PC-9 (cell line): ENCODE measurements at regions not wholly inside any gene's neighbourhood (a gene's known extent, or its start where the extent isn't known, plus 50 kb on each side); places are given as distances from the start of the nearest gene placed in this dataset.
A peak's percentile ranks its signal among the peaks of the same experiment; 100 is the strongest.

Experiments
- BruUV-seq: library from RNA; stranded (reverse); fragments of 400-500 nt; replicated peaks from 2 replicates; lab custom pipeline; 2021; lab: Mats Ljungman, UMichigan
- CTCF ChIA-PET: fragments of 300-600 bp; sonication (Branson Sonifier 250); formaldehyde crosslinking; loops from one replicate; lab custom pipeline; 2022; ENCODE audit warnings: antibody characterized with exemption; lab: Charles Lee
- POLR2A ChIA-PET: fragments of 300-600 bp; sonication (Branson Sonifier 250); formaldehyde crosslinking; loops from one replicate; lab custom pipeline; 2022; ENCODE audit warnings: antibody characterized with exemption; ENCODE audit not compliant: unreplicated experiment; lab: Charles Lee
- DNase-seq, 2 experiments: peaks; one replicate each; pipeline versions ENCODE4 v3.0.0 to v3.0.0-alpha.2; 2015 to 2022; ENCODE audit warnings: mixed read lengths in 1 of 2
- H2AFZ ChIP-seq: fragments of 200-600 bp; sonication (generic); 2 replicates; pipeline ENCODE4 v1.8.1; 2017; ENCODE audit warnings: antibody characterized with exemption
- H3F3A ChIP-seq: fragments of 200-600 bp; sonication (generic); 2 replicates; pipeline ENCODE4 v1.8.1; 2017; ENCODE audit warnings: antibody characterized with exemption, mild to moderate bottlenecking, low read depth; ENCODE audit not compliant: insufficient read depth
- H3K27ac ChIP-seq: fragments of 200-600 bp; sonication (generic); 2 replicates; pipeline ENCODE4 v1.6.1; 2016; ENCODE audit warnings: mixed run types
- H3K27me3 ChIP-seq: fragments of 200-600 bp; sonication (generic); 2 replicates; pipeline ENCODE4 v1.6.1; 2016; ENCODE audit warnings: low read depth, mixed run types; ENCODE audit not compliant: insufficient read depth
- H3K36me3 ChIP-seq: fragments of 200-600 bp; sonication (generic); 2 replicates; pipeline ENCODE4 v1.6.1; 2016; ENCODE audit warnings: low read depth, mixed run types
- H3K4me1 ChIP-seq: fragments of 200-600 bp; sonication (generic); replicated peaks from 2 replicates; pipeline ENCODE4 v1.6.1; 2016; ENCODE audit warnings: mixed run types; ENCODE audit not compliant: insufficient read depth
- H3K4me2 ChIP-seq: fragments of 200-600 bp; sonication (generic); 2 replicates; pipeline ENCODE4 v1.6.1; 2017; ENCODE audit warnings: mixed run types
- H3K4me3 ChIP-seq: fragments of 200-600 bp; sonication (generic); 2 replicates; pipeline ENCODE4 v1.6.1; 2016; ENCODE audit warnings: mixed run types
- H3K79me2 ChIP-seq: fragments of 200-600 bp; sonication (generic); 2 replicates; pipeline ENCODE4 v1.6.1; 2017; ENCODE audit warnings: low read depth, mixed run types
- H3K9me2 ChIP-seq: fragments of 200-600 bp; sonication (generic); 2 replicates; pipeline ENCODE4 v1.8.1; 2017; ENCODE audit warnings: mild to moderate bottlenecking; ENCODE audit not compliant: insufficient read depth
- H3K9me3 ChIP-seq: fragments of 200-600 bp; sonication (generic); 2 replicates; pipeline ENCODE4 v1.8.1; 2016; ENCODE audit warnings: low read depth; ENCODE audit not compliant: insufficient read depth
- H4K20me1 ChIP-seq: fragments of 200-600 bp; sonication (generic); 2 replicates; pipeline ENCODE4 v1.8.1; 2017; ENCODE audit not compliant: insufficient read depth
- EZH2 ChIP-seq: fragments of 200-600 bp; sonication (generic); IDR thresholded peaks from 2 replicates; pipeline ENCODE4 v1.8.0; 2017; ENCODE audit warnings: antibody characterized with exemption, low read depth
- intact Hi-C: fragments of 100-400 bp; cut with micrococcal nuclease; formaldehyde crosslinking; loops from one replicate; pipeline ENCODE4 v1.10.0; 2022; ENCODE audit not compliant: unreplicated experiment
- TF ChIP-seq, protein P1 (sequence below): fragments of 200-600 bp; sonication (generic); conservative IDR thresholded peaks from 2 replicates; pipeline ENCODE4 v1.6.1; 2017; ENCODE audit warnings: mixed run types, antibody characterized with exemption, mild to moderate bottlenecking, moderate library complexity

DNA sequence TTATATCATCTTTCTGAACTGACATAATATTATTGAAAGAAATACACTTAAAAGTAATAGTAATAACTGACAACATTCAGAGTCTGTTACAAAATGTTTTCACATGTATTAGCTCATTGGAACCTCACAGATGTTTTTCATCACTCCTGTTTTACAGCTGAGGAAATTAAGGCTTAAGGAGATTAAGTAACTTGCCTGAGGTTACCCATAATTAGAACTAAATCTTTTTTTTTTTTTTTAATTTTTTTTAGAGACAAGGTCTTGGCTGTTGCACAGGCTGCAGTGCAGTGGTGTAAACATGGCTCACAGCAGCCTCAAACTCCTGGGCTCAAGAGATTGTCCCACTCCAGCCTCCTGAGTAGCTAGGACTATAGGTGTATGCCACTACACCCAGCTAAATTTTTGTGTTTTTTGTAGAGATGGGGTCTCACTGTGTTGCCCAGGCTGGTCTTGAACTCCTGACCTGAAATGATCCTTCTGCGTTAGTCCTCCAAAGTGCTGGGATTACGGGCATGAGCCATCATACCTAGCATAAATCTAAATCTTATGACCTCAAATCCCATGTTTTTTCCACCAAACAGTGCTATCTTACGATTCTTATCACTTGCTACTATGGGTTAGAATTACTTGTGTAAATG is 64.7 kb upstream of the MACF1 start:
- no peak overlapping the region for H3K4me2 ChIP-seq
- no TSS peak for BruUV-seq
- no peaks in the 10 kb centered on the region for H4K20me1 ChIP-seq
- no peak for TF ChIP-seq EZH2
- TF ChIP-seq, protein P1, sequence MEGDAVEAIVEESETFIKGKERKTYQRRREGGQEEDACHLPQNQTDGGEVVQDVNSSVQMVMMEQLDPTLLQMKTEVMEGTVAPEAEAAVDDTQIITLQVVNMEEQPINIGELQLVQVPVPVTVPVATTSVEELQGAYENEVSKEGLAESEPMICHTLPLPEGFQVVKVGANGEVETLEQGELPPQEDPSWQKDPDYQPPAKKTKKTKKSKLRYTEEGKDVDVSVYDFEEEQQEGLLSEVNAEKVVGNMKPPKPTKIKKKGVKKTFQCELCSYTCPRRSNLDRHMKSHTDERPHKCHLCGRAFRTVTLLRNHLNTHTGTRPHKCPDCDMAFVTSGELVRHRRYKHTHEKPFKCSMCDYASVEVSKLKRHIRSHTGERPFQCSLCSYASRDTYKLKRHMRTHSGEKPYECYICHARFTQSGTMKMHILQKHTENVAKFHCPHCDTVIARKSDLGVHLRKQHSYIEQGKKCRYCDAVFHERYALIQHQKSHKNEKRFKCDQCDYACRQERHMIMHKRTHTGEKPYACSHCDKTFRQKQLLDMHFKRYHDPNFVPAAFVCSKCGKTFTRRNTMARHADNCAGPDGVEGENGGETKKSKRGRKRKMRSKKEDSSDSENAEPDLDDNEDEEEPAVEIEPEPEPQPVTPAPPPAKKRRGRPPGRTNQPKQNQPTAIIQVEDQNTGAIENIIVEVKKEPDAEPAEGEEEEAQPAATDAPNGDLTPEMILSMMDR: no peak
- intact Hi-C loops: loop anchor here (10.0 kb wide), 1 partner anchor 115 kb away; no protein-coding TSS in a partner anchor
- H3K4me3 ChIP-seq: no peak overlapping the region
- H3K27me3 ChIP-seq: no peaks in the 10 kb centered on the region
- ChIA-PET CTCF (interaction anchor here (0.6 to 1.0 kb wide), 3 partner anchors 18 to 1304 kb away, joined by 3 to 6 read pairs (median 3); no protein-coding TSS in a partner anchor), POLR2A (interaction anchor here (0.7 kb wide), 2 partner anchors 18 to 448 kb away, joined by 3 to 15 read pairs; no protein-coding TSS in a partner anchor)
- no peak overlapping the region for H2AFZ ChIP-seq
- H3K9me3 ChIP-seq: no peaks in the 10 kb centered on the region
- H3K79me2 ChIP-seq: peaks cover 62% of the 10 kb centered on the region
- no peak for DNase-seq
- peaks cover 25% of the 10 kb centered on the region for H3F3A ChIP-seq
- H3K4me1 ChIP-seq: peaks cover 27% of the 10 kb centered on the region
- no peaks in the 10 kb centered on the region for H3K9me2 ChIP-seq
- H3K36me3 ChIP-seq: no peaks in the 10 kb centered on the region
- no peak overlapping the region for H3K27ac ChIP-seq

DNA sequence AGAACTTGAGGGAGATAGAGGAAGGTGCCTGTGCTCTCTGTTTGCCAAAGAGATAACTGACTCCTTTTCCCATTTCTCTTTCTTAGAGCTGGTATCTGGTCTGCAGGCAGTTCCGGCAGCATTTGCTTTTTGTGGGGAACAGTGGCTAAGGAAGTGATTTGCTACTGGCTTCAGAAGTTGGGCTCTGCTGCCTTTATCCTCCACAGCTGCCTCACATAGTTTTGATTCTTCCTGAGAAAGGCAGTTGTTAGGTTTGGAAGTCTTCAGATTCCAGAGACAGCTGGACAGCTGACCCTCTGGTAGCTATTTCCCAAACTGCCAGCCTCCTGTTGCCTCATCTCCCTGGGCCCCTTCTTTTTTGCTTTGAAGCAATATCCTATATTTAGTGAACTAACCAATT is 62.6 kb upstream of the MACF1 start:
- ChIA-PET CTCF (interaction anchor here (0.5 to 1.5 kb wide), 7 partner anchors 9 to 400 kb away, joined by 3 to 10 read pairs (median 4); no protein-coding TSS in a partner anchor), POLR2A (interaction anchor here (0.5 to 1.2 kb wide), 5 partner anchors 14 to 1667 kb away, joined by 4 to 10 read pairs (median 8); no protein-coding TSS in a partner anchor)
- TF ChIP-seq EZH2: no peak
- DNase-seq: peak in 1 of 2 experiments; percentile 40
- Histone ChIP-seq H3F3A (peaks cover 36% of the 10 kb centered on the region), H2AFZ (no peak overlapping the region), H3K9me2 (no peaks in the 10 kb centered on the region), H3K4me3 (no peak overlapping the region), H3K79me2 (peaks cover 50% of the 10 kb centered on the region), H4K20me1 (no peaks in the 10 kb centered on the region), H3K4me2 (peak overlapping the region; percentile 8; the same call in 1 of the 2 replicates), H3K4me1 (peaks cover 26% of the 10 kb centered on the region), H3K27me3 (no peaks in the 10 kb centered on the region), H3K9me3 (no peaks in the 10 kb centered on the region), H3K36me3 (no peaks in the 10 kb centered on the region), H3K27ac (peak overlapping the region; percentile 43)
- BruUV-seq: no TSS peak
- intact Hi-C loops: loop anchor here (1.0 to 2.0 kb wide), 4 partner anchors 17 to 47 kb away; no protein-coding TSS in a partner anchor

DNA sequence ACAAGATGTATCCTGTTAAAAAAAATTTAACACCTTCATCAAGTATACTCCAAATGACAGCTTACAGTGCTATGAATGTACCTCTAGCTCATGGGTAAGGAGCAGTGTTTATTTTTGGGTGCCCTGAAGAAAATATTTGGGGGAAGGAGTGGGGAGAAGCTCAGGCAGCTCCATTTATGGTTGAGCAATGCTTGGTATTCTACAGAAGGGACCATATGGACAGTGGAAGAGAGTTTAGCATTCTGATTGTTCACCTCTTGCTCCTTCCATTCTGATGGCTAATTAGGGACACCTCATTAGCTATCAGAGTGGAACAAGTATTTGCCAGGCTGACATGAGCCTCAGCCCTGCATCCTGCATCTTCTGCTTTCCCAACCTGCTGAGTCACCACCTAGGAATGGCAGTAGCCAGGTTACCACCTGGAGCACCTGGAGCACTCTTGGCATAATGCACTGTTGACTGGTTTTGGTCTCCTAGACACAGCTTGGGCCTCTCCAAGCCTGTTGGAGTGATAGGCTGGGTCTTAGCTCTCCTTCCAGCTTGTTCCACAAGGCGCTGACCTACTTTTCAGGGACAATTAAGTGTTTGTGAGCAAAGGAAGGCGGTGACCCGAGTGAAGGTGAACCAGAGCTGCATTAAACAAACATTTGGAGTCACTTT is 62.0 kb upstream of the MACF1 start:
- no peak overlapping the region for H2AFZ ChIP-seq
- H3K9me3 ChIP-seq: no peaks in the 10 kb centered on the region
- no peaks in the 10 kb centered on the region for H4K20me1 ChIP-seq
- H3K36me3 ChIP-seq: no peaks in the 10 kb centered on the region
- peaks cover 36% of the 10 kb centered on the region for H3F3A ChIP-seq
- no peaks in the 10 kb centered on the region for H3K9me2 ChIP-seq
- no peak overlapping the region for H3K4me3 ChIP-seq
- BruUV-seq: no TSS peak
- peaks cover 50% of the 10 kb centered on the region for H3K79me2 ChIP-seq
- TF ChIP-seq, protein P1: no peak
- no peak for TF ChIP-seq EZH2
- ChIA-PET CTCF (interaction anchor here (0.6 to 1.5 kb wide), 8 partner anchors 10 to 399 kb away, joined by 3 to 10 read pairs (median 4); partner anchors contain the start of gene MACF1), POLR2A (interaction anchor here (0.5 to 1.2 kb wide), 6 partner anchors 16 to 1668 kb away, joined by 3 to 8 read pairs (median 8); no protein-coding TSS in a partner anchor)
- no peaks in the 10 kb centered on the region for H3K27me3 ChIP-seq
- H3K27ac ChIP-seq: peak overlapping the region; percentile 43
- intact Hi-C loops: loop anchor here (1.0 to 2.0 kb wide), 4 partner anchors 16 to 47 kb away; no protein-coding TSS in a partner anchor
- peak; percentile 91 to 96 for DNase-seq
- H3K4me1 ChIP-seq: peaks cover 26% of the 10 kb centered on the region
- H3K4me2 ChIP-seq: peak overlapping the region; percentile 13
